ENCODE measurements at regions not wholly inside any gene's neighbourhood (a gene's known extent, or its start where the extent isn't known, plus 50 kb on each side); places are given as distances from the start of the nearest gene placed in this dataset.

- no peak overlapping the region for H3K4me3 ChIP-seq (ENCODE audit: low read length)
Observed at GRCh38 chr10:57460540-57460939, 807.2 kb downstream of the IPMK start.

DNA sequence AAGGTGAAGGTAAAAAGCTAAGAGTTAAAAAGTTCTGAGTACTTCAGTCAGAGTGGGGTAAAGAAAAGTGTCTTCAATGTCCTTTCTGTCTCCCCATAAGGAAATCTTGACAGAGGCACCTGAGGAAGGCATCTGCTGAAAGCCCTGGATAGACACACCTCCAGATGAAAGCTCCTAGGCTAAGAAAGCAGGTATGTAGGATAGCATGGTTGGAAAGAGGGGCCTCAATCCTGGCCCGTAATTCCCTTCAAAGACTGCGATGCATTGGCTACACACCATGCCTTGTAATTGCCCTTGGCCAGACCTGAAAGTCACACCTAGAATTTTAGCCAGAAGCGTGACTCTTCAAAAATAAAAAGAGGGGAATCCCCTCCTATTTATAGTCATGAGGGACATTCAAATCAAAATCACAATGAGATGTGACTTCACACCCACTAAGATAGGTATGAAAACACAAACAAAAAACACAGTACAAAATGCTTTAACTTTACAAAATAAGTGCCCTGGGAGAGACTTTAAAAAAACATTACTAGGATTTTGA is 809.7 kb downstream of the IPMK start:
- no peak for TF ChIP-seq ZNF274 (IDR thresholded peaks at IDR 0.05; ENCODE audit: low read depth, low read length)
- H3K4me3 ChIP-seq (ENCODE audit: low read length): no peak overlapping the region

More at GRCh38 chr10:57460540-57460939, 807.2 kb downstream of the IPMK start:
- no peak for TF ChIP-seq ZNF274 (IDR thresholded peaks at IDR 0.05; ENCODE audit: low read depth, low read length)

GRCh38 chr10:57430376-57430775 is 837.3 kb downstream of the IPMK start:
- no peak for TF ChIP-seq ZNF274 (IDR thresholded peaks at IDR 0.05; ENCODE audit: low read depth, low read length)
- no peak overlapping the region for H3K4me3 ChIP-seq (ENCODE audit: low read length)

DNA sequence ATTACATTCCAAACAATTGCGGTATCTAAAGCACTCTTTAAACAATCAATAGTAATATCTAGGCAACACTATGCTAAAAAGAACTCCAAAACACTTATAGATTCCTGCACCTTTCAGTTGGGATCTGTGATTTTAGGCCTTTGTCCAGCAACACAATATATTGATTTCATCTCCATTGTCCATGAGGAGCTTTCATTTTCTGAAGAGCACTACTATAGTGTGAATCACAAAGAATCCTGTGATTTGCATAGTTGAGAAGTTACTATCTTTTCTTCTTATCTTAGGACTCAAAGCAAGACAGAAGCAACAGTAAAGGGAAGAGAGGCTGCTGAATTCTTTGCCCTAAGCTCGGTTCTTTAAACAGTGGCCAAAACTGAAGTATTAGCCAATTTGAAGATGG is 846.8 kb downstream of the IPMK start:
- H3K4me3 ChIP-seq (ENCODE audit: low read length): no peak overlapping the region
- TF ChIP-seq ZNF274 (IDR thresholded peaks at IDR 0.05; ENCODE audit: low read depth, low read length): no peak

GRCh38 chr10:57418476-57418875 is 849.2 kb downstream of the IPMK start:
- TF ChIP-seq ZNF274 (IDR thresholded peaks at IDR 0.05; ENCODE audit: low read depth, low read length): no peak
- no peak overlapping the region for H3K4me3 ChIP-seq (ENCODE audit: low read length)

DNA sequence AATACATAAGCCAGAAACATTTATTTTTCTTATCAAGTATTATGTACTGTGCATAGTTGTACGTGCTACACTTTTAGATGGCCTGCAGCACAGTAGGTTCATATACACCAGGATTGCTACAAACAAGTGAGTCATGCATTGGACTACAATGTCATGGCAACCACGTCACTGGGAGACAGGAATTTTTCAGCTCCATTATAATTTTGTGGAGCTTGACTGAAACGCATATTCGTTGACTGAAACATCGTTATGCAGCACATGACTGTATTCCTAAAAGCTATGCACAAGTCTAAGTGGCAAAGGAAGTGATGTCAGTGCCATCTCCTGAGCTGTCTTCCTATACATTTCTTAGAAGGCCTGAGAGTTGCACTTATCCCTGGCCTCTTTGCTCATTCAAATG is 871.8 kb downstream of the IPMK start:
- no peak overlapping the region for H3K4me3 ChIP-seq (ENCODE audit: low read length)
- no peak for TF ChIP-seq ZNF274 (IDR thresholded peaks at IDR 0.05; ENCODE audit: low read depth, low read length)

DNA sequence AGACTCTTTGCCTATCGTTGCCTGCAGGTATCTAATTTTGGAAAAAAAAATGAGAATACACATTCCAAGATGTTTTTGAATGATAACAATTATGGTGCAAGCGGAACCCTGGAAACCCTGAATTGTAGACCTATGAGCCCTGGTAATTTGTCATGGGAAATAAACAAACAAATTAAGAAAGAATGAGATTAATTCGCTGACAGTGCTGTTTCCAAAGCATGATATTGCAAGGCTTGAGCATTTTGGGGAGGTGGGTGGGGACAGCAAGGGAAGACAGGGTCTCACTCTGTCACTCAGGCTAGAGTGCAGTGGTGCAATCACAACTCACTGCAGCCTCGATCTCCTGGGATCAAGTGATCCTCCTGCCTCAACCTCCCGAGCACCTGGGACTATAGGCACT is 900.3 kb downstream of the IPMK start:
- H3K4me3 ChIP-seq (ENCODE audit: low read length): no peak overlapping the region
- TF ChIP-seq ZNF274 (IDR thresholded peaks at IDR 0.05; ENCODE audit: low read depth, low read length): no peak

DNA sequence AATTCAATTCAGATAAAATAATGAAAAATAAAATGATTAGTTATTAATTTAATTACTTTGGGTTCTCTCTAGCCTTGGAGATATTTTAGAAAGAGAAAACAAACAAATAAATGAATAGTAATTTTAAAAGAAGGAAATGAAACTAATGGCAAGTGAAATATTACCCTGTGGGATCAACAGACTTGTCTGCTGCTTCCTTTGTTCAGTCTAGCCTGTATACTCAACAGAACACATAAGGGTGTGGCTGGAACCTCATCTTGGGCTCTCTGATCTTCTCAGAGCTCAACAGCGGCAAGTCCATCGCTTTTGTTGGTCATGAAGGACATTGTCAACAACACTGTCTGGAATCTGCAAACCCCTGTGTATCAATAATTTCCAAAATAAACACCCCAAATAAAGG is 904.9 kb downstream of the IPMK start:
- H3K4me3 ChIP-seq (ENCODE audit: low read length): no peak overlapping the region
- no peak for TF ChIP-seq ZNF274 (IDR thresholded peaks at IDR 0.05; ENCODE audit: low read depth, low read length)

- H3K4me3 ChIP-seq (ENCODE audit: low read length): no peak overlapping the region
- no peak for TF ChIP-seq ZNF274 (IDR thresholded peaks at IDR 0.05; ENCODE audit: low read depth, low read length)
Observed at GRCh38 chr10:57353403-57354003, 914.2 kb downstream of the IPMK start.

GRCh38 chr10:57351076-57351475 is 916.6 kb downstream of the IPMK start:
- no peak for TF ChIP-seq ZNF274 (IDR thresholded peaks at IDR 0.05; ENCODE audit: low read depth, low read length)
- H3K4me3 ChIP-seq (ENCODE audit: low read length): no peak overlapping the region

DNA sequence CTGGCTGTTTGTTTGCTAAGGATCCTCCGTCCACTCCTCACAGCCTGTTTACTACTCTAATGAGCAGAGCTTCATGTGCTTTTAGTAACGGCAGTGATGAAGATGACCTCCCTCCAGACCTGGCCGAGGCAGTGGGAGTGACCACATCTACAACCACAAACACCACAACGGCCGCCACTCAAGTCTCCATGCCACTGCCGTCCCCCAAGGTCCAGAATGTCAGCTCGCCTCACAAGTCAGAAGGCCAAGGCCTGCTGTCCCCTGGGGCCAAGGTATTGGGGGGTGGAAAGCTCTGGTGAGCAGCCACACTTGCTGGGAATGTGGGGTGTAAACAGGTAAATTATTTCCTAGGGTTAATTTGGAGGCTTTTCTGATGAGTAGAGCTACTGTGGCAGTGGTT is 926.4 kb downstream of the IPMK start:
- no peak for TF ChIP-seq ZNF274 (IDR thresholded peaks at IDR 0.05; ENCODE audit: low read depth, low read length)
- no peak overlapping the region for H3K4me3 ChIP-seq (ENCODE audit: low read length)

- TF ChIP-seq ZNF274 (IDR thresholded peaks at IDR 0.05; ENCODE audit: low read depth, low read length): no peak
- H3K4me3 ChIP-seq (ENCODE audit: low read length): no peak overlapping the region
Observed at GRCh38 chr10:57338823-57339558, 928.7 kb downstream of the IPMK start.

DNA sequence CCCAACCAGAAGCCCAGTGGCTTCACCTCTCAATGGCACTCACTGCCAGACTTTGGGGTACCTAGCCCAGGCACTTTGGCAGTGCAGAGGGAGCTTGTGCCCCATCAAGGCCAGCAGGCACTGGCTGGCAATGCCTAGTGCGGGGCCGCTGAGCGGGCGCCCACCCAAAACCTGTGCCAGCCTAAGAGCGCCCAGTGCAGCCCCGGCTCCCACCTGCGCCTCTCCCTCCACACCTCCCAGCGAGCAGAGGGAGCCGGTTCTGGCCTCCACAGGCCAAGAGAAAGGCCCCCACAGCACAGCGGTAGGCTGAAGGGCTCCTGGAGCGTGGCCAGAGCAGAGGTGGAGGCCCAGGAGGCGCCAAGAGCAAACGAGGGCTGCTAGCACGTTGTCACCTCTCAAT is 930.8 kb downstream of the IPMK start:
- no peak overlapping the region for H3K4me3 ChIP-seq (ENCODE audit: low read length)
- no peak for TF ChIP-seq ZNF274 (IDR thresholded peaks at IDR 0.05; ENCODE audit: low read depth, low read length)

GRCh38 chr10:57336341-57336740 is 931.4 kb downstream of the IPMK start:
- TF ChIP-seq ZNF274 (IDR thresholded peaks at IDR 0.05; ENCODE audit: low read depth, low read length): no peak

GRCh38 chr10:57334523-57334922 is 933.2 kb downstream of the IPMK start:
- no peak overlapping the region for H3K4me3 ChIP-seq (ENCODE audit: low read length)
- no peak for TF ChIP-seq ZNF274 (IDR thresholded peaks at IDR 0.05; ENCODE audit: low read depth, low read length)

More at GRCh38 chr10:57336341-57336740, 931.4 kb downstream of the IPMK start:
- H3K4me3 ChIP-seq (ENCODE audit: low read length): no peak overlapping the region

Data from GM08714 (cell line).